Keratinocyte (primary cell): ENCODE measurements at regions not wholly inside any gene's neighbourhood (a gene's known extent, or its start where the extent isn't known, plus 50 kb on each side); places are given as distances from the start of the nearest gene placed in this dataset.

Experiments used
- DNase-seq: peaks from one replicate; pipeline ENCODE4 v3.0.0-alpha.2; 2011; ENCODE audit warnings: low read depth, missing footprints, low spot score
- FAIRE-seq: peaks from 2 replicates; lab custom pipeline; 2011; peaks lifted over from hg19 to GRCh38; lab: Jason Lieb, UNC
- H2AFZ ChIP-seq: 2 replicates; pipeline ENCODE4 v1.6.0; 2012; ENCODE audit warnings: low read length, control low read depth, inconsistent platforms; ENCODE audit not compliant: control insufficient read depth
- H3K27ac ChIP-seq: 2 replicates; pipeline ENCODE4 v1.5.1; 2011; ENCODE audit warnings: low read length; ENCODE audit not compliant: control insufficient read depth, insufficient read depth
- H3K27me3 ChIP-seq: 3 replicates; pipeline ENCODE4 v1.6.0; 2011; ENCODE audit warnings: low read length; ENCODE audit not compliant: control insufficient read depth, insufficient read depth; ENCODE audit errors: extremely low read depth
- H3K36me3 ChIP-seq, 2 experiments: 2 replicates in 1 of 2; 3 replicates in 1 of 2; pipeline ENCODE4 v1.5.1; 2011; ENCODE audit warnings: low read length in 2 of 2, mild to moderate bottlenecking in 1 of 2; ENCODE audit not compliant: control insufficient read depth in 2 of 2, insufficient read depth in 2 of 2; ENCODE audit errors: extremely low read depth in 1 of 2
- H3K4me1 ChIP-seq: 3 replicates; pipeline ENCODE4 v1.5.1; 2011; ENCODE audit warnings: low read length; ENCODE audit not compliant: control insufficient read depth, insufficient read depth; ENCODE audit errors: extremely low read depth
- H3K4me2 ChIP-seq: 3 replicates; pipeline ENCODE4 v1.6.0; 2011; ENCODE audit warnings: low read depth, low read length; ENCODE audit not compliant: control insufficient read depth, insufficient read depth; ENCODE audit errors: extremely low read depth
- H3K4me3 ChIP-seq, 3 experiments: fragments of 200-600 bp in 1 of 3; sonication (generic) in 1 of 3; 2 replicates in 2 of 3; 3 replicates in 1 of 3; pipeline ENCODE4 v1.5.1; 2011 to 2016; ENCODE audit warnings: low read length in 3 of 3, mild to moderate bottlenecking in 3 of 3, control low read depth in 2 of 3, inconsistent platforms in 1 of 3, low read depth in 1 of 3, mixed read lengths in 1 of 3, mixed run types in 1 of 3, moderate library complexity in 1 of 3; ENCODE audit not compliant: control insufficient read depth in 2 of 3, insufficient read depth in 2 of 3; ENCODE audit errors: extremely low read depth in 1 of 3
- H3K79me2 ChIP-seq: 2 replicates; pipeline ENCODE4 v1.6.0; 2012; ENCODE audit warnings: low read length; ENCODE audit not compliant: control insufficient read depth, insufficient read depth
- H3K9ac ChIP-seq: 3 replicates; pipeline ENCODE4 v1.6.0; 2011; ENCODE audit warnings: low read length; ENCODE audit not compliant: control insufficient read depth, insufficient read depth; ENCODE audit errors: extremely low read depth
- H3K9me1 ChIP-seq: 3 replicates; pipeline ENCODE4 v1.6.0; 2011; ENCODE audit warnings: low read length; ENCODE audit not compliant: control insufficient read depth, insufficient read depth; ENCODE audit errors: extremely low read depth
- H3K9me3 ChIP-seq: 2 replicates; pipeline ENCODE4 v1.5.1; 2012; ENCODE audit warnings: low read depth, low read length; ENCODE audit not compliant: control insufficient read depth
- H4K20me1 ChIP-seq: 3 replicates; pipeline ENCODE4 v1.6.0; 2011; ENCODE audit warnings: low read length; ENCODE audit not compliant: control insufficient read depth, insufficient read depth; ENCODE audit errors: extremely low read depth
- CTCF ChIP-seq, 3 experiments: IDR thresholded peaks in 1 of 3; conservative IDR thresholded peaks in 1 of 3; optimal IDR thresholded peaks in 1 of 3; 2 replicates in 2 of 3; 3 replicates in 1 of 3; pipeline versions ENCODE3 to v1.5.1; 2011; ENCODE audit warnings: low read length in 3 of 3, mild to moderate bottlenecking in 3 of 3, moderate library complexity in 2 of 3, control low read depth in 1 of 3, inconsistent platforms in 1 of 3; ENCODE audit not compliant: insufficient read depth in 2 of 3; ENCODE audit errors: extremely low read depth in 1 of 3
- EZH2 ChIP-seq: IDR thresholded peaks from one replicate; pipeline ENCODE4 v1.6.1; 2012; ENCODE audit warnings: inconsistent platforms, mild to moderate bottlenecking, low read length, moderate library complexity
- dilution Hi-C: fragments of 300-500 bp; cut with MboI; formaldehyde crosslinking; loops from one replicate; pipeline ENCODE4 v1.7.0; 2020; ENCODE audit warnings: low sequenced_read_pairs; ENCODE audit not compliant: extremely low pct_ligation_motif_present

- DNase-seq: no peak
- no peaks in the 10 kb centered on the region for H3K27me3 ChIP-seq
- H3K36me3 ChIP-seq: no peaks in the 10 kb centered on the region
- H3K9me1 ChIP-seq: no peaks in the 10 kb centered on the region
- peak overlapping the region; percentile 93 for H2AFZ ChIP-seq
- H3K4me3 ChIP-seq: no peak overlapping the region
- H3K4me2 ChIP-seq: peak overlapping the region; percentile 64
- peak; percentile 86 for FAIRE-seq
- H4K20me1 ChIP-seq: no peaks in the 10 kb centered on the region
- no peak for TF ChIP-seq EZH2
- TF ChIP-seq CTCF (optimal IDR thresholded peaks at IDR 0.05 in 1 of 3, IDR thresholded peaks at IDR 0.05 in 1 of 3, conservative IDR thresholded peaks at IDR 0.05 in 1 of 3; ENCODE audit: extremely low read depth in 1 of 3, insufficient read depth in 2 of 3, low read length in 3 of 3): no peak
- dilution Hi-C loops: no loop called here
- peak overlapping the region; percentile 72 for H3K27ac ChIP-seq
- H3K4me1 ChIP-seq: peaks cover 37% of the 10 kb centered on the region
- H3K79me2 ChIP-seq: no peaks in the 10 kb centered on the region
- H3K9me3 ChIP-seq: no peaks in the 10 kb centered on the region
- peak overlapping the region; percentile 34 for H3K9ac ChIP-seq
Measured at GRCh38 chr7:46568420-46569132, 647.5 kb upstream of the IGFBP3 start.

GRCh38 chr7:46567858-46568257 is 646.8 kb upstream of the IGFBP3 start:
- peaks cover 37% of the 10 kb centered on the region for H3K4me1 ChIP-seq
- FAIRE-seq (no peak), DNase-seq (no peak)
- dilution Hi-C loops: no loop called here
- peak overlapping the region; percentile 72 for H3K27ac ChIP-seq
- no peaks in the 10 kb centered on the region for H3K27me3 ChIP-seq
- no peak overlapping the region for H3K9ac ChIP-seq
- H3K9me1 ChIP-seq: no peaks in the 10 kb centered on the region
- H3K79me2 ChIP-seq: no peaks in the 10 kb centered on the region
- TF ChIP-seq CTCF (optimal IDR thresholded peaks at IDR 0.05 in 1 of 3, IDR thresholded peaks at IDR 0.05 in 1 of 3, conservative IDR thresholded peaks at IDR 0.05 in 1 of 3; ENCODE audit: extremely low read depth in 1 of 3, insufficient read depth in 2 of 3, low read length in 3 of 3) (no peak), EZH2 (no peak)
- no peak overlapping the region for H3K4me3 ChIP-seq
- no peak overlapping the region for H2AFZ ChIP-seq
- H4K20me1 ChIP-seq: no peaks in the 10 kb centered on the region
- no peak overlapping the region for H3K4me2 ChIP-seq
- H3K36me3 ChIP-seq: no peaks in the 10 kb centered on the region
- no peaks in the 10 kb centered on the region for H3K9me3 ChIP-seq
